ENCODE measurements at regions not wholly inside any gene's neighbourhood (a gene's known extent, or its start where the extent isn't known, plus 50 kb on each side); places are given as distances from the start of the nearest gene placed in this dataset.
A peak's percentile ranks its signal among the peaks of the same experiment; 100 is the strongest.

GRCh38 chr2:5370158-5370557 lies 322.0 kb upstream of the SOX11 start:
- DNase-seq: no peak
- TF ChIP-seq POLR2A (IDR thresholded peaks at IDR 0.05; ENCODE audit: low read length): no peak
- TF ChIP-seq GATA1 (IDR thresholded peaks at IDR 0.05; ENCODE audit: low read depth, low read length): no peak

GRCh38 chr2:5372141-5372540 lies 320.0 kb upstream of the SOX11 start:
- no peak for DNase-seq
- no peak for TF ChIP-seq POLR2A (IDR thresholded peaks at IDR 0.05; ENCODE audit: low read length)
- no peak for TF ChIP-seq GATA1 (IDR thresholded peaks at IDR 0.05; ENCODE audit: low read depth, low read length)

- no peak for DNase-seq
- TF ChIP-seq GATA1 (IDR thresholded peaks at IDR 0.05; ENCODE audit: low read depth, low read length): no peak
These were observed 319.0 kb upstream of the SOX11 start for GRCh38 chr2:5373200-5373599.

GRCh38 chr2:5374762-5375161 lies 317.4 kb upstream of the SOX11 start:
- no peak for TF ChIP-seq POLR2A (IDR thresholded peaks at IDR 0.05; ENCODE audit: low read length)
- no peak for TF ChIP-seq GATA1 (IDR thresholded peaks at IDR 0.05; ENCODE audit: low read depth, low read length)
- DNase-seq: no peak

GRCh38 chr2:5377323-5377722 lies 314.9 kb upstream of the SOX11 start:
- DNase-seq: no peak
- TF ChIP-seq GATA1 (IDR thresholded peaks at IDR 0.05; ENCODE audit: low read depth, low read length) (no peak), POLR2A (IDR thresholded peaks at IDR 0.05; ENCODE audit: low read length) (no peak)

- DNase-seq: no peak
- no peak for TF ChIP-seq POLR2A (IDR thresholded peaks at IDR 0.05; ENCODE audit: low read length)
These were observed 312.4 kb upstream of the SOX11 start for GRCh38 chr2:5379811-5380210.

GRCh38 chr2:5385596-5385995 lies 306.6 kb upstream of the SOX11 start:
- TF ChIP-seq POLR2A (IDR thresholded peaks at IDR 0.05; ENCODE audit: low read length) (no peak), GATA1 (IDR thresholded peaks at IDR 0.05; ENCODE audit: low read depth, low read length) (no peak)
- DNase-seq: no peak

GRCh38 chr2:5387406-5387805 lies 304.8 kb upstream of the SOX11 start:
- TF ChIP-seq GATA1 (IDR thresholded peaks at IDR 0.05; ENCODE audit: low read depth, low read length): no peak
- no peak for TF ChIP-seq POLR2A (IDR thresholded peaks at IDR 0.05; ENCODE audit: low read length)
- DNase-seq: no peak

- no peak for DNase-seq
- TF ChIP-seq POLR2A (IDR thresholded peaks at IDR 0.05; ENCODE audit: low read length): no peak
- TF ChIP-seq GATA1 (IDR thresholded peaks at IDR 0.05; ENCODE audit: low read depth, low read length): no peak
These were observed 302.4 kb upstream of the SOX11 start for GRCh38 chr2:5389740-5390139.

GRCh38 chr2:5391362-5391761 lies 300.8 kb upstream of the SOX11 start:
- TF ChIP-seq POLR2A (IDR thresholded peaks at IDR 0.05; ENCODE audit: low read length) (no peak), GATA1 (IDR thresholded peaks at IDR 0.05; ENCODE audit: low read depth, low read length) (no peak)
- no peak for DNase-seq

GRCh38 chr2:5392658-5393057 lies 299.5 kb upstream of the SOX11 start:
- DNase-seq: peak in 1 of 2 experiments; percentile 2
- TF ChIP-seq POLR2A (IDR thresholded peaks at IDR 0.05; ENCODE audit: low read length) (no peak), GATA1 (IDR thresholded peaks at IDR 0.05; ENCODE audit: low read depth, low read length) (no peak)

GRCh38 chr2:5393474-5393873 lies 298.7 kb upstream of the SOX11 start:
- TF ChIP-seq POLR2A (IDR thresholded peaks at IDR 0.05; ENCODE audit: low read length): no peak
- TF ChIP-seq GATA1 (IDR thresholded peaks at IDR 0.05; ENCODE audit: low read depth, low read length): no peak
- no peak for DNase-seq

- TF ChIP-seq POLR2A (IDR thresholded peaks at IDR 0.05; ENCODE audit: low read length): no peak
- no peak for TF ChIP-seq GATA1 (IDR thresholded peaks at IDR 0.05; ENCODE audit: low read depth, low read length)
- DNase-seq: no peak
These were observed 298.0 kb upstream of the SOX11 start for GRCh38 chr2:5394223-5394622.

- no peak for DNase-seq
These were observed 291.0 kb upstream of the SOX11 start for GRCh38 chr2:5401115-5401657.

GRCh38 chr2:5403392-5403791 lies 288.8 kb upstream of the SOX11 start:
- TF ChIP-seq GATA1 (IDR thresholded peaks at IDR 0.05; ENCODE audit: low read depth, low read length) (no peak), POLR2A (IDR thresholded peaks at IDR 0.05; ENCODE audit: low read length) (no peak)
- DNase-seq: no peak

More at GRCh38 chr2:5401115-5401657, 291.0 kb upstream of the SOX11 start:
- TF ChIP-seq POLR2A (IDR thresholded peaks at IDR 0.05; ENCODE audit: low read length) (no peak), GATA1 (IDR thresholded peaks at IDR 0.05; ENCODE audit: low read depth, low read length) (no peak)

GRCh38 chr2:5409898-5410381 lies 282.2 kb upstream of the SOX11 start:
- DNase-seq: no peak
- no peak for TF ChIP-seq POLR2A (IDR thresholded peaks at IDR 0.05; ENCODE audit: low read length)
- no peak for TF ChIP-seq GATA1 (IDR thresholded peaks at IDR 0.05; ENCODE audit: low read depth, low read length)
